ENCODE measurements at regions not wholly inside any gene's neighbourhood (a gene's known extent, or its start where the extent isn't known, plus 50 kb on each side); places are given as distances from the start of the nearest gene placed in this dataset.

GRCh38 chr16:76824221-76824620 is 366.8 kb upstream of the MON1B start:
- no peaks in the 10 kb centered on the region for H3K9me2 ChIP-seq (ENCODE audit: insufficient read depth)
- no peak overlapping the region for H3K4me2 ChIP-seq (ENCODE audit: unreplicated experiment)
- no peaks in the 10 kb centered on the region for H4K20me1 ChIP-seq (ENCODE audit: insufficient read depth)
- DNase-seq: no peak
- no peak overlapping the region for H3K27ac ChIP-seq
- no peaks in the 10 kb centered on the region for H3K9me3 ChIP-seq (ENCODE audit: low read depth)
- TF ChIP-seq EZH2 (IDR thresholded peaks at IDR 0.05; ENCODE audit: insufficient read depth, poor library complexity, severe bottlenecking): no peak
- no peak for TF ChIP-seq EZH2phosphoT487 (IDR thresholded peaks at IDR 0.05; ENCODE audit: insufficient read depth, low read depth)
- in situ Hi-C loops (cut with MboI): no loop called here
- H3K4me1 ChIP-seq (ENCODE audit: insufficient read depth): no peaks in the 10 kb centered on the region
- no peak overlapping the region for H2AFZ ChIP-seq
- 25 to 27% methylated on average over 1 of the region's 1 CpG for WGBS, 2 experiments (ENCODE audit: low coverage in 1 of 2, low lambda C conversion rate in 2 of 2, missing lambda C conversion rate in 2 of 2)
- H3K27me3 ChIP-seq (replicated peaks; ENCODE audit: insufficient read depth): no peaks in the 10 kb centered on the region
- H3K79me2 ChIP-seq (ENCODE audit: insufficient read depth): no peaks in the 10 kb centered on the region
- H3K4me3 ChIP-seq: no peak overlapping the region
- no peak overlapping the region for H3K9ac ChIP-seq
- H3K36me3 ChIP-seq (ENCODE audit: low read depth): no peaks in the 10 kb centered on the region
- no peaks in the 10 kb centered on the region for H3F3A ChIP-seq (ENCODE audit: insufficient read depth)

GRCh38 chr16:76824791-76825190 is 366.2 kb upstream of the MON1B start:
- Histone ChIP-seq H3F3A (ENCODE audit: insufficient read depth) (no peaks in the 10 kb centered on the region), H3K27me3 (replicated peaks; ENCODE audit: insufficient read depth) (no peaks in the 10 kb centered on the region), H3K27ac (no peak overlapping the region), H3K4me1 (ENCODE audit: insufficient read depth) (no peaks in the 10 kb centered on the region), H3K9ac (no peak overlapping the region), H3K4me3 (no peak overlapping the region), H4K20me1 (ENCODE audit: insufficient read depth) (no peaks in the 10 kb centered on the region), H3K9me3 (ENCODE audit: low read depth) (no peaks in the 10 kb centered on the region), H2AFZ (no peak overlapping the region), H3K36me3 (ENCODE audit: low read depth) (no peaks in the 10 kb centered on the region), H3K9me2 (ENCODE audit: insufficient read depth) (no peaks in the 10 kb centered on the region), H3K4me2 (ENCODE audit: unreplicated experiment) (no peak overlapping the region), H3K79me2 (ENCODE audit: insufficient read depth) (no peaks in the 10 kb centered on the region)
- in situ Hi-C loops (cut with MboI): no loop called here
- no peak for DNase-seq
- WGBS, 2 experiments (ENCODE audit: low coverage in 1 of 2, low lambda C conversion rate in 2 of 2, missing lambda C conversion rate in 2 of 2): 0 to 11% methylated on average over 2 of the region's 2 CpGs
- TF ChIP-seq EZH2phosphoT487 (IDR thresholded peaks at IDR 0.05; ENCODE audit: insufficient read depth, low read depth) (no peak), EZH2 (IDR thresholded peaks at IDR 0.05; ENCODE audit: insufficient read depth, poor library complexity, severe bottlenecking) (no peak)

- no peaks in the 10 kb centered on the region for H4K20me1 ChIP-seq (ENCODE audit: insufficient read depth)
- in situ Hi-C loops (cut with MboI): no loop called here
- H3K9me3 ChIP-seq (ENCODE audit: low read depth): no peaks in the 10 kb centered on the region
- no peaks in the 10 kb centered on the region for H3K36me3 ChIP-seq (ENCODE audit: low read depth)
- H3K9me2 ChIP-seq (ENCODE audit: insufficient read depth): no peaks in the 10 kb centered on the region
- H3K27me3 ChIP-seq (replicated peaks; ENCODE audit: insufficient read depth): no peaks in the 10 kb centered on the region
- no peaks in the 10 kb centered on the region for H3F3A ChIP-seq (ENCODE audit: insufficient read depth)
- WGBS, 2 experiments (ENCODE audit: low coverage in 1 of 2, low lambda C conversion rate in 2 of 2, missing lambda C conversion rate in 2 of 2): 25 to 40% methylated on average over 4 of the region's 4 CpGs
- no peak overlapping the region for H2AFZ ChIP-seq
- DNase-seq: no peak
- no peaks in the 10 kb centered on the region for H3K4me1 ChIP-seq (ENCODE audit: insufficient read depth)
- H3K4me2 ChIP-seq (ENCODE audit: unreplicated experiment): no peak overlapping the region
- H3K79me2 ChIP-seq (ENCODE audit: insufficient read depth): no peaks in the 10 kb centered on the region
- no peak overlapping the region for H3K9ac ChIP-seq
- no peak overlapping the region for H3K27ac ChIP-seq
- H3K4me3 ChIP-seq: no peak overlapping the region
- no peak for TF ChIP-seq EZH2phosphoT487 (IDR thresholded peaks at IDR 0.05; ENCODE audit: insufficient read depth, low read depth)
- TF ChIP-seq EZH2 (IDR thresholded peaks at IDR 0.05; ENCODE audit: insufficient read depth, poor library complexity, severe bottlenecking): no peak
Observed at GRCh38 chr16:76835339-76835738, 355.7 kb upstream of the MON1B start.

- H3K9me2 ChIP-seq (ENCODE audit: insufficient read depth): no peaks in the 10 kb centered on the region
- no peak for DNase-seq
- no peaks in the 10 kb centered on the region for H3K27me3 ChIP-seq (replicated peaks; ENCODE audit: insufficient read depth)
- H3K27ac ChIP-seq: no peak overlapping the region
- no peaks in the 10 kb centered on the region for H4K20me1 ChIP-seq (ENCODE audit: insufficient read depth)
- 23 to 29% methylated on average over 5 of the region's 5 CpGs for WGBS, 2 experiments (ENCODE audit: low coverage in 1 of 2, low lambda C conversion rate in 2 of 2, missing lambda C conversion rate in 2 of 2)
- in situ Hi-C loops (cut with MboI): no loop called here
- H3K4me2 ChIP-seq (ENCODE audit: unreplicated experiment): no peak overlapping the region
- no peak overlapping the region for H3K9ac ChIP-seq
- no peak overlapping the region for H3K4me3 ChIP-seq
- no peaks in the 10 kb centered on the region for H3F3A ChIP-seq (ENCODE audit: insufficient read depth)
- H3K36me3 ChIP-seq (ENCODE audit: low read depth): no peaks in the 10 kb centered on the region
- TF ChIP-seq EZH2 (IDR thresholded peaks at IDR 0.05; ENCODE audit: insufficient read depth, poor library complexity, severe bottlenecking) (no peak), EZH2phosphoT487 (IDR thresholded peaks at IDR 0.05; ENCODE audit: insufficient read depth, low read depth) (no peak)
- no peaks in the 10 kb centered on the region for H3K9me3 ChIP-seq (ENCODE audit: low read depth)
- no peaks in the 10 kb centered on the region for H3K79me2 ChIP-seq (ENCODE audit: insufficient read depth)
- H3K4me1 ChIP-seq (ENCODE audit: insufficient read depth): no peaks in the 10 kb centered on the region
- no peak overlapping the region for H2AFZ ChIP-seq
Observed at GRCh38 chr16:76835779-76836300, 355.1 kb upstream of the MON1B start.

GRCh38 chr16:76837872-76838271 is 353.1 kb upstream of the MON1B start:
- in situ Hi-C loops (cut with MboI): no loop called here
- Histone ChIP-seq H3K9me3 (ENCODE audit: low read depth) (no peaks in the 10 kb centered on the region), H3K79me2 (ENCODE audit: insufficient read depth) (no peaks in the 10 kb centered on the region), H3K4me2 (ENCODE audit: unreplicated experiment) (no peak overlapping the region), H3K36me3 (ENCODE audit: low read depth) (no peaks in the 10 kb centered on the region), H3K27me3 (replicated peaks; ENCODE audit: insufficient read depth) (no peaks in the 10 kb centered on the region), H3K9me2 (ENCODE audit: insufficient read depth) (no peaks in the 10 kb centered on the region), H3K4me1 (ENCODE audit: insufficient read depth) (no peaks in the 10 kb centered on the region), H3K4me3 (no peak overlapping the region), H3F3A (ENCODE audit: insufficient read depth) (no peaks in the 10 kb centered on the region), H3K9ac (no peak overlapping the region), H4K20me1 (ENCODE audit: insufficient read depth) (no peaks in the 10 kb centered on the region), H3K27ac (no peak overlapping the region), H2AFZ (no peak overlapping the region)
- TF ChIP-seq EZH2 (IDR thresholded peaks at IDR 0.05; ENCODE audit: insufficient read depth, poor library complexity, severe bottlenecking) (no peak), EZH2phosphoT487 (IDR thresholded peaks at IDR 0.05; ENCODE audit: insufficient read depth, low read depth) (no peak)
- WGBS, 2 experiments (ENCODE audit: low coverage in 1 of 2, low lambda C conversion rate in 2 of 2, missing lambda C conversion rate in 2 of 2): 25 to 30% methylated on average over 5 of the region's 5 CpGs
- DNase-seq: no peak
